HG03521 (cell line): ENCODE measurements at regions not wholly inside any gene's neighbourhood (a gene's known extent, or its start where the extent isn't known, plus 50 kb on each side); places are given as distances from the start of the nearest gene placed in this dataset.
"Not testable (repeated sequence)": the region's sequence is repeated elsewhere in the genome, so short reads cannot be mapped to it uniquely, and the experiment has no call there.

Source experiments
- ATAC-seq: cut with Tn5 transposase; IDR thresholded peaks from one replicate; pipeline ENCODE4 v1.9.1; 2021; ENCODE audit warnings: mild to moderate bottlenecking, moderate library complexity; ENCODE audit not compliant: unreplicated experiment

- ATAC-seq: no peak
Observed at GRCh38 chr13:22903301-22903700, 277.5 kb upstream of the SGCG start.

DNA sequence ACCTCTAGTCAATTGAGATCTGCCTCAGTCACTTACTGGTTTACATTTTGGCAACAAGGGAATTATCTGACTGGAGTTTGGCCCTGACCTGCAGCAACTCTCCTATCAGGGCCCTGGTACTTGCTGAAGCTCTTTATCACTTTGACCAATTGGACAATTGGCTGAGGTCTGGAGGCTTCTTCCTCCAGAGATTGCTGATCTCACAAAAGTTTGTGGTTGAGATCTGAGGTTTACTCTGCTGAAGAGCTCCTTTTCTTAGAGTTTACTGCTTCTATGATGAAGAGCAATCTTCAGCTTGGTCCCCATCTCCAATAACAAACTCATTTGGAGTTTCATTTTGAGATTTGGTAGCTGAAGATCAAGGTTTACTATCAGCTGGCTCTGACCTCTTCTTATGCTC is 276.9 kb upstream of the SGCG start:
- ATAC-seq: no peak

DNA sequence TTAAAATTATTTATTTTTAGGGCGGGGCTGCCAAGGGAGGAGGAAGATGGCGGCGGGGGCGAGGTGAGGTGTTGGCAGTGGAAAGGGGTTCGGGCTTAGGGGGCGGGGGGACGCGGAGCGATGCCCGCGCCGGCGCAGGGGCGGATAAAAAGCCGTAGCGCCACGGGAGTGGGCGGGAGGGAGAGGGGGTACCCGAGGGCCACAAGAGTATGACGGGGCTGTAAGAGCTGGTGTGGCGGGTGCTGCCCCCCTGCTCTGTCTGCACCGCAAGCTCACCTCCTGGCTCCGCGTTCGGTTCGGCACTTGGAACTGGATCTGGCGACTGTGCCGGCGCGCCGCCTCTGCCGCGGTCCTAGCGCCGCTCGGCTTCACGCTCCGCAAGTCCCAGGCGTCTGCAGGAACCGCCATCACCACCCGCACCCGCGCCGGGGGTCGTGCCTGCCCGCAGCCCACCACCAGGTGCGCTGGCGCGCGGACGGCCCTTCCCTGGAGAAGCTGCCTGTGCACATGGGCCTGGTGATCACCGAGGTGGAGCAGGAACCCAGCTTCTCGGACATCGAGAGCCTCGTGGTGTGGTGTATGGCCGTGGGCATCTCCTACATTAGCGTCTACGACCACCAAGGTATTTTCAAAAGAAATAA is 265.2 kb upstream of the SGCG start:
- no peak for ATAC-seq

- not testable (repeated sequence) for ATAC-seq
Observed at GRCh38 chr13:22916276-22916675, 264.5 kb upstream of the SGCG start.

GRCh38 chr13:22925881-22926747 is 254.7 kb upstream of the SGCG start:
- no peak for ATAC-seq

DNA sequence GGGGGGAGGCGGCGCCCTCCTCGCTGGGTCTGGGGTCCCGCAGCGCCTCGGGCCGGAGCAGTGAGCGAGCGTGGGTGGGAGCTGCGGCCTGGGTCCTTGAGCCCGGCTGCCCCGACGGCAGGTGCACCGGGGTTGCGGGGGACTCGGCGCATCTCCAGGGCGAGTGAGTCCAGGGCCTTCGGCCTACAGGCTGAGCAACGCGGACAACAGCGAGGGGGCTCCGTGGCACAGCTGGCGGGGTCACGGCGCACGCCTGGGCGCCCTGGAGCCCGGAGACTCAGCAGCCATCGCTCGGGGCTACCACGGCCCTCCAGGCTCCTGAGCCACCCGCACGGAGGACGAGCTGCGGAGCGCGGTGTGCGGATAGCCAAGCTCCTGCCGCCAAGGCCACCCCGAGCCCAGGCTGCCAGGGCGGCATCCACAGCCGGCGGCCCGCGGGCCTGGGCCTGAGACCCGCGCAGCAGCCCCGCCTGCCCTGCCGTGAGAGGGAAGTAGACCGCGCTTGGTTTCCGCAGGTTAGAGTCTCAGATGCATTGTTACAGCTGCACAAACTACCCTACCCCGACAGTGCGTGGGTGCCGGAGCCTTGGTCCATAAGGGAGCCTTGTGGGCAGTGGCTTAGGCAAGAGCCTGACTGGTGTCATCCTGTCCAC is 253.9 kb upstream of the SGCG start:
- no peak for ATAC-seq

- ATAC-seq: not testable (repeated sequence)
Observed at GRCh38 chr13:22927845-22928244, 252.9 kb upstream of the SGCG start.

DNA sequence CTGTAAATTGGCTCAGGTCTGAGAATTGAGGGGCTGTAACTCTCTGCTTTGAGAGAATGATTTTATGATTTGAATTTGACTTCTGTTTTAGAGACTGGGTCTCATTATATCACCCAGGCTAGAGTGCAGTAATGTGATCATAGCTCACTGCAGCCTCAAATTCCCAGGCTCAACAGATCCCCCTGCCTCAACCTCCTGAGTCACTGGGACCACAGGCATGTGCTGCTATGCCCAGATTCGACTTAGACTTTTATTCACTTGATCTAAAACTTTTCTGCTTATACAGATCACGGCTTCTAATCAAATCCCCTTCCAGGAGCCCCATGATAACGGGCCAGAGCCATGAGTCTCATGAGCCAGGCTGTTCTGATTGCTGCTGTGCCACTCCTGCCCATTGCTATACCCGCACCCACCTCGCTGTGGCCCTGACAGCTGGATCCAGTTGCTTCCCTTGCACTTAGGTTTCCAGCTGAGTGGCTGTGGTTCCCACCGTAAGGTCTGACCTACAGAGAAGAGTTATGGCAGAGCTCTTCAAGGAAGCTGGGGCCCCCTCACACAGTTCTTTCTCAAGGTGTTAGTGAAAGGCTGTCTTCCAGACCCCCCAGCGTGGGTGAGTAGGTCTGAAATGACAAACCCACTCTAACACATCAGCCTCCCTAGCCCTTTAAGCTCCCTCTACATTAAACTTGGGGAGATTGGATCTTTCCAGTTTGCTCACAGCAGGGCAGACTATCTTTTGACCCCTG is 251.2 kb upstream of the SGCG start:
- no peak for ATAC-seq

- no peak for ATAC-seq
Observed at GRCh38 chr13:22931576-22931975, 249.2 kb upstream of the SGCG start.

DNA sequence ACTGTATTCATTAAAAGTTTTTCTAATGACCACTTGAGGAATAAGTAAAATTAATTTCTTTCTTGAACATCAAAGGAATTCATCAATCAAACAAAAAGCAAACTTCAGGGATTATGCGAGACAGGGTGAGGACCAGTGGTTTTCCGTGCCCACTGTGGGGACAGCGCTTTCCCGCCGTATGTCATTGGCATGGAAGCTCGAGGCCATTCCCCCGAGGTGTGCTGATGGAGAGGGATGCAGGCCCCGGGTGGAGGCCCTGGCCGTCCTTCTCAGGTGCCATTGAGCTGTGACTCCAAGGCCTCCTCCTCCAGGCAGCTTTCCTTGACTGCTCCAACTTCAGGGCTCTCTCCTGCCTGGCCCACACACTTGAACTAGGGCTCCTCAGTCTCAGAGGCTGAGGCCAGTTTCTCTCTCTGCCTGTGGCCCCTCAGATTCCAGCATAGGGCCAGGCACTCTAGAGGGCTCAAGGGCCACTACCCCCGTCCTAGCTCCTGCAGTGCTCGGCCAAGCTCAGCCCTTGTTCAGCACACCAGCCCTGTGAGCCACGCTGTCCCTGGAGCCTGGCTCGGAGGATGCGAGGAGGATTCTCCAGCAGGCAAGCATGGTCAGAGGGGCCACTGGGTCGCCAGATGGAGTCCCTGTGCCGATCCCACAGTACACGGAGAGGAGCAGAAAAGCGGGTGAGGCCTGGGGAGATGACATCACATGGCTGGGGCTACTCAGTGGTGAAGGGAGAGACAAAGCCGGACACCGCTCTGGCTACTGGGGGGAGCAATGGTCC is 248.0 kb upstream of the SGCG start:
- not testable (repeated sequence) for ATAC-seq

DNA sequence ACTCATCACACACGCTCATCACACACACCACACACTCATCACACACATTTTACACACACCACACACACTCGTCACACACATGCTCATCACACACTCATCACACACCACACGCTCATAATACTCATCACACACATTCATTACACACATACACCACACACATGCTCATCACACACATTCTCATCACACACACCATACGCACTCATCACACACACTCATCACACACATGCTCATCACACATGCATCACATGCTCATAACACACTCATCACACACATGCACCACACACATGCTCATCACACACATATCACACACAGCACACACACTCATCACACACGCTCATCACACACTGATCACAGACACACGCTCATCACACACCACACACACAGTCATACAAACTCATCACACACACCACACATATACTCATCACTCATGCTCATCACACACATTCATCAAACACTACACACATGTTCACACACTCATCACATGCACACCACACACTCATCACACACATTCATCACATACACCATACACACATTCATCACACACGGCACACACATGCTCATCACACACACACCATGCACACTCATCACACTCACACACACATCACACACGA is 247.1 kb upstream of the SGCG start:
- no peak for ATAC-seq

- ATAC-seq: no peak
Observed at GRCh38 chr13:22934744-22935523, 245.8 kb upstream of the SGCG start.

DNA sequence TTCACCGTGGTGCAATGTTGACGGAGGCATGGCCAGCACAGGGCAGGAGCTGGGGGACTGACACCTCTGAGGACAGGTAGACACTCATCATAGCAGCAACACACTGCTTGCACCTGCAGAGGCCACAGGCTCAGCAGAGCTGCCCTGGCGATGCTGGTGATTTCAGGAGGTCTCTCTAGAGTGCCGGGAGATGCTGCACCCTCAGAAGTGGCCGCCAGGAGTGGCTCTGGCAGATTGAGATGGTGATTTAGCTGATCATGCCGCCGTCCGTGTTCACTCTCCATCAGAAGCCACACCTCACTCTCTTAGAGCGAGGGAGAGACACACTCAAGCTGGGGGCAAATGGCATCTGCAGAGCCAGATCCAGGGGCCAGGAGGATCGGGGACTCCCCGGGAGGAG is 244.6 kb upstream of the SGCG start:
- no peak for ATAC-seq

- ATAC-seq: no peak
Observed at GRCh38 chr13:22937241-22937640, 243.5 kb upstream of the SGCG start.

DNA sequence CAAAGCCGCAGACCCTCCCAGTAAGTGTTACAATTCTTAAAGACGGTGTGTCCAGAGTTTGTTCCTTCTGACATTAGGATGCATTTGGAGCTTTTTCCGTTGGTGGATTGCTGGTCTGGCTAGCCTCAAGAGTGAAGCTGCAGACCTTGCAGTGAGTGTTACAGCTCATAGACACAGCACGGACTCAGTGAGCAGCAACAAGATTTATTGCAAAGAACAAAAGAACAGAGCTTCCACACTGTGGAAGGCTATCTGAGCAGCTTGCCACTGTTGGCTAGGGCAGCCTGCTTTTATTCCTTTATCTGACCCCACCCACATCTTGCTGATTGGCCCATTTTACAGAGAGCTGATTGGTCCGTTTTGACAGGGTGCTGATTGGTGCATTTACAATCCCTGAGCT is 242.8 kb upstream of the SGCG start:
- no peak for ATAC-seq

DNA sequence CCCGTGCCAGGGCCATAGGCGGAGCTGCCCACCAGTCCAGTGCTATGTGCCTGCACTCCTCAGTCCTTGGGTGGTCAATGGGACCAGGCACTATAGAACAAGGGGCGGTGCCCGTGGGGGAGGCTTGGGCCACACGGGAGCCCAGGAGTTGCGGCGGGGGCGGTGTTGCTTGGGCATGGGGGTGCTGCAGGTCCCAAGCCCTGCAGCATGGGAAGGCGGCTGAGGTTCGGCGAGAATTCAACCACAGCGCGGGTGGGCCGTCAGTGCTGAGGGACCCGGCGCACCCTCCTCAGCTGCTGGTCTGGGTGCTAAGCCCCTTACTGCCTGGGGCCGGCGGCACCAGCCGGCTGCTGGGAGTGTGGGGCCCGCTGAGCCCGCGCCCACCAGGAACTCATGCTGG is 242.2 kb upstream of the SGCG start:
- no peak for ATAC-seq

GRCh38 chr13:22939157-22939556 is 241.6 kb upstream of the SGCG start:
- ATAC-seq: no peak

DNA sequence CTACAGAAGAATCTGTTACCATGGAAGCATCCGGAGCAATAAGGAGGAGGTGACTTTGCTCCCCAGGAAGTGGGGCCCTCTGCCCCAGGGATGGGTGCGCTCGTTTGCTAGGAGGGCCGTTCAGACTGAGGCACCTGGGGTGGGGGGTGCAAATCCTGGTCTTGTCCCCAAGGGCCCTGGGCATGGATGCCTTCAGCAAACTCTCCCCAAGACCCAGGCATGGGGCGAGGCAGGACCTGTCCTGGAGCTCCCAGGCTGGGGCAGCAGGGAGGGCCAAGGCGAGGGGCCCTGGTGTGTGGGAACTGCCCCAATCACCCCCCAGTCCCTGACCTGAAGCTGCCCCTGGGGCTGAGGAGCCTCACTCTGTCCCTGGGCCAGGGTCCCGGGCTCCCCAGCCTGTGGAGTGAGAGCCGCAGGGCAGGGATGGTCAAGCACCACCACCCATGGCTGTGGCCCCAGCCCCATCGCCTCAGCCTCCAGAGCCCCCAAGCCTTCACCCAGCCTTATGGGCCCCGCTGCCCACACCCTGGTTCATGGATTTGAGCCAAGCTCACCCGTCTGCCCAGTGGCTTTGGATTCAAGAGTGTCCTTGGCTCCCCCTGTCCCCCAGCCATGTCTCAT is 240.6 kb upstream of the SGCG start:
- no peak for ATAC-seq

GRCh38 chr13:22940736-22941135 is 240.0 kb upstream of the SGCG start:
- ATAC-seq: no peak
